Renal pelvis (tissue), 1 donor: ENCODE measurements at regions not wholly inside any gene's neighbourhood (a gene's known extent, or its start where the extent isn't known, plus 50 kb on each side); places are given as distances from the start of the nearest gene placed in this dataset.
"Not testable (repeated sequence)": the region's sequence is repeated elsewhere in the genome, so short reads cannot be mapped to it uniquely, and the experiment has no call there.

Experiments
- DNase-seq: peaks from one replicate; pipeline ENCODE4 v3.0.0-alpha.2; 2013

- DNase-seq = no peak
Measured at GRCh38 chr9:19875291-19875920, 86.6 kb upstream of the SLC24A2 start.

GRCh38 chr9:19873188-19873587 lies 84.4 kb upstream of the SLC24A2 start:
- not testable (repeated sequence) for DNase-seq

- DNase-seq = no peak
Measured at GRCh38 chr9:19870988-19871387, 82.2 kb upstream of the SLC24A2 start.

DNA sequence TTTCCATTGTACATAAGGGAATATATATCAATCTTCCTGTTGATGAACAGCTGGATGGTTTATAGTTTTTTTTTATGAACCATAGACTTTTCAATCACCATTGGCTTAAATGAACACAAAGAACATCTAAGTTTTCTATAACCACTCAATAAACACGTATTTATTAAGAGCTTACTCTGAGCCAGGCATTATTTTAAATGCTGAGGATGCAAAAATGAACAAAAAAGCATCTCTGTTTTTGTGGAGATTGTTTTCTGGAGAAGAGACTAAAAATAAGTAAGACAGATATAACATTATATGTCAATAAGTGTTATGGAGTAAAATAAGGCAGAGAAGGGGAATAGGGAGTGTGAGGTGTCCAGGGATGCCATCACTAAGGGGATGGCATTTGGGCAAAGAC lies 52.1 kb upstream of the SLC24A2 start:
- DNase-seq = no peak
